SJCRH30 (cell line): ENCODE measurements at regions not wholly inside any gene's neighbourhood (a gene's known extent, or its start where the extent isn't known, plus 50 kb on each side); places are given as distances from the start of the nearest gene placed in this dataset.

Experiments used
- DNase-seq, 2 experiments: peaks; one replicate each; pipeline ENCODE4 v3.0.0-alpha.2; 2015 to 2020
- H3K27ac ChIP-seq: fragments of 250-450 bp; sonication (Bioruptor Pico); 2 replicates; pipeline ENCODE4 v1.5.1; 2020; ENCODE audit warnings: mild to moderate bottlenecking, moderate library complexity
- H3K27me3 ChIP-seq: fragments of 250-450 bp; sonication (Bioruptor Pico); 2 replicates; pipeline ENCODE4 v1.5.1; 2020; ENCODE audit warnings: mild to moderate bottlenecking, moderate library complexity
- H3K36me3 ChIP-seq: fragments of 250-450 bp; sonication (Bioruptor Pico); 2 replicates; pipeline ENCODE4 v1.5.1; 2020; ENCODE audit warnings: mild to moderate bottlenecking, moderate library complexity
- H3K4me1 ChIP-seq: fragments of 250-450 bp; sonication (Bioruptor Pico); 2 replicates; pipeline ENCODE4 v1.5.1; 2020; ENCODE audit warnings: mild to moderate bottlenecking, moderate library complexity
- H3K4me3 ChIP-seq: fragments of 250-450 bp; sonication (Bioruptor Pico); 2 replicates; pipeline ENCODE4 v1.5.1; 2020; ENCODE audit warnings: mild to moderate bottlenecking, moderate library complexity
- H3K9me3 ChIP-seq: fragments of 250-450 bp; sonication (Bioruptor Pico); replicated peaks from 2 replicates; pipeline ENCODE4 v1.5.1; 2020; ENCODE audit warnings: mild to moderate bottlenecking, moderate library complexity

- Histone ChIP-seq H3K36me3 (no peaks in the 10 kb centered on the region), H3K4me3 (no peak overlapping the region), H3K27ac (no peak overlapping the region), H3K4me1 (no peaks in the 10 kb centered on the region), H3K9me3 (no peaks in the 10 kb centered on the region), H3K27me3 (no peaks in the 10 kb centered on the region)
- no peak for DNase-seq
These were observed 435.9 kb upstream of the PHF14 start for GRCh38 chr7:10537764-10538163.

- no peaks in the 10 kb centered on the region for H3K9me3 ChIP-seq
- no peak overlapping the region for H3K4me3 ChIP-seq
- no peaks in the 10 kb centered on the region for H3K27me3 ChIP-seq
These were observed 416.3 kb upstream of the PHF14 start for GRCh38 chr7:10557375-10557774.

DNA sequence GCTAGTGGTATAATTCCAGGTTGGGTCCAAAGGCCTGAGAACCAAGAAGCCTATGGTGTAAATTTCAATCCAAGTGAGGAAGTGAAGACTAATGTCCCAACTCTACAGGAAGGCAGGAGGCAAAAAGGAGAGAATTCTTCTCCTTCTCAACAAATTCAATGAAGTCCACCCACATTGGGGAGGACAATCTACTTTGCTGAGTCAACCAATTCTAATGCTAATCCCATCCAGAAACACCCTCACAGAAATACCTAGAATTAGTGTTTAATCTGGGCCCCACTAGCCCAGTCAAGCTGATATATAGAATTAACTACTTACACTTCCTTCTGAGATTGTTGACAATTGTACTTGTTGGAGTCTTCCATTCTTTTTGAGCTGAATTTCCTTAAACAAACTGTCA lies 413.2 kb upstream of the PHF14 start:
- Histone ChIP-seq H3K4me3 (no peak overlapping the region), H3K36me3 (no peaks in the 10 kb centered on the region), H3K4me1 (no peaks in the 10 kb centered on the region), H3K9me3 (no peaks in the 10 kb centered on the region), H3K27me3 (no peaks in the 10 kb centered on the region), H3K27ac (no peak overlapping the region)
- DNase-seq = no peak

More at GRCh38 chr7:10557375-10557774, 416.3 kb upstream of the PHF14 start:
- Histone ChIP-seq H3K36me3 (no peaks in the 10 kb centered on the region), H3K4me1 (no peaks in the 10 kb centered on the region), H3K27ac (no peak overlapping the region)
- no peak for DNase-seq

GRCh38 chr7:10568891-10569290 lies 404.8 kb upstream of the PHF14 start:
- H3K27ac ChIP-seq = no peak overlapping the region
- no peak for DNase-seq
- H3K27me3 ChIP-seq = no peaks in the 10 kb centered on the region
- H3K4me3 ChIP-seq = no peak overlapping the region
- no peaks in the 10 kb centered on the region for H3K9me3 ChIP-seq
- H3K36me3 ChIP-seq = no peaks in the 10 kb centered on the region
- no peaks in the 10 kb centered on the region for H3K4me1 ChIP-seq

GRCh38 chr7:10571759-10572158 lies 401.9 kb upstream of the PHF14 start:
- no peak overlapping the region for H3K27ac ChIP-seq
- no peaks in the 10 kb centered on the region for H3K36me3 ChIP-seq
- H3K4me3 ChIP-seq = no peak overlapping the region
- no peaks in the 10 kb centered on the region for H3K27me3 ChIP-seq
- no peaks in the 10 kb centered on the region for H3K4me1 ChIP-seq
- no peaks in the 10 kb centered on the region for H3K9me3 ChIP-seq
- no peak for DNase-seq

DNA sequence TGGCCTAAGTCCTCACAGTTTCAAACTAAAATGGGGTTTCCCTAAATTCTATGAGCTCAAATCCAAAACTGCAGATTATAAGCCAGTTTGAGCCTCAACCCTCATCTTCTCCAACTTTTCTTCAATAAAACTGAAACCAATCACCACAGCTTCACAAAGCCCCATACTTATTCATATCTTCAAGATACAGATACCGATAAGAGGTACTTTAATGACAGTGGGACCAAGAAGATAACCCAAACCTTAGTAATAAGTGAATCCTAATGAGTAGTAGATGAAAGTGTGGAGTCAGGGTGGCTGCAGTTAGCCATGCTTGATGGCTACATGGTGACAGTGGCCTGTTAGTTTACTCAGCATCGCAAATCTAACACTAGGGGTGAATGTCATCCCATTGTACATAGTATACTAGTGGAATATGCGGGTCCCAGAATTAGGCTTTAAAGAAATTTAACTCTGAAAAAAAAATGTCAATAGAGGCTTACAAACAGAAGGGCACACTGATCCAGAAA lies 395.8 kb upstream of the PHF14 start:
- no peak for DNase-seq
- no peaks in the 10 kb centered on the region for H3K27me3 ChIP-seq
- no peaks in the 10 kb centered on the region for H3K4me1 ChIP-seq
- no peak overlapping the region for H3K27ac ChIP-seq
- H3K4me3 ChIP-seq = no peak overlapping the region
- H3K36me3 ChIP-seq = no peaks in the 10 kb centered on the region
- no peaks in the 10 kb centered on the region for H3K9me3 ChIP-seq

DNA sequence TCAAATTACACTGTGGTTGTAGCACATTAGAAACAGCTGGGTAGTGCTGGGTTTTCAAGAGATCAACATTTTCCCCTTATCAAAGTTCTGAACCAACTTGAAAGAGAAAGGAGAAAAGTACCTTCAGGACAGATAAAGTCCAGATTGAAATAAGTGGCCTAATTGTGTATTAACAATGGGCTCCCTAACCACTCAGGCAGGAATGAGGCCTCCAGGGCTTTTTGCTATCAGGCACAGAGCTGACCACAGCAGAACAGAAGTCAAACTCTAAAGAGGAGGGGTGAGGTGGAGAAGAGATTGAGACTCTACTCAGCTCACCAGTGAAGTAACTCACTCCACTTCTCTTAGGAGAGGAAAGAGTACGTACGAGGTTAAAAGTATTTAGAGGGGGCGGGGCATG lies 394.1 kb upstream of the PHF14 start:
- no peak overlapping the region for H3K27ac ChIP-seq
- no peaks in the 10 kb centered on the region for H3K9me3 ChIP-seq
- H3K4me3 ChIP-seq = no peak overlapping the region
- H3K4me1 ChIP-seq = no peaks in the 10 kb centered on the region
- no peaks in the 10 kb centered on the region for H3K27me3 ChIP-seq
- H3K36me3 ChIP-seq = no peaks in the 10 kb centered on the region
- peak in 1 of 2 experiments; percentile 24 for DNase-seq

DNA sequence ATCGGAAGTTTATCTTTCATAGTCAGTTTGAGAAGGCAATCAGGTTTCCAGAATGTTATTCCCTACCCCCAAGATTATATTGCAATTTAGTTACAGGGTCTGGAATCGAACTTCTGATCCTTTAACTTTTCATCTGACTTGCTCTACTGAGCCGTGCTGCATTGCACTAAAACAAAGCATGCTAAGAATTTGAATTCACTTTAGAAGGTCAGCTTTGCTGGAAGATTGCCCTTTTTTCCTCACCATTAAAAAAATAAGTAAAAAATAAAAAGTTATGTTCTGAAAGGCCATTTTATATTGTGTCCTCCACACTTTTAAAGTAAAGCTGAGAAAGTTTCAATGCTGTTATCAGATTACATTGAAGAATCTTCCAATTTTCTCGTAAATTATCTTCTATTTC lies 388.8 kb upstream of the PHF14 start:
- H3K4me3 ChIP-seq = no peak overlapping the region
- no peak for DNase-seq
- no peaks in the 10 kb centered on the region for H3K27me3 ChIP-seq
- H3K27ac ChIP-seq = no peak overlapping the region
- H3K9me3 ChIP-seq = no peaks in the 10 kb centered on the region
- H3K4me1 ChIP-seq = no peaks in the 10 kb centered on the region
- H3K36me3 ChIP-seq = no peaks in the 10 kb centered on the region

DNA sequence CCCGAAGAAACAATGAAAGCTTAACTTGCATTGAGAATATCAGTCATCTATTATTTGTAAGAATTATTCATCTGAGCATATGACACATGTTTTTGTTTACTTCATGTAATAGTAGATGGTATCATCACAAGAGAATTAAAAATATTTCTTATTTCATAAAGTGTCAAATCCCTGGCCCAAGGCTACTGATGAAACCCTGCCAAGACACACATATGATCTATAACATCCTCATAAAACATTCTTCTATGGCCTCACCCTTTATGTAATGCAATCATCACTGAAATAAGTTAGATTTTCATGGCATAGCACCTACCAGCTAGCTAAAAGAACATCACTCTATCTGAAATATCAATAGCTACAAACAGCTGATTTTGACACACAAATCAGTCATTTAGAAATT lies 385.6 kb upstream of the PHF14 start:
- Histone ChIP-seq H3K4me1 (no peaks in the 10 kb centered on the region), H3K9me3 (no peaks in the 10 kb centered on the region), H3K36me3 (no peaks in the 10 kb centered on the region), H3K4me3 (no peak overlapping the region), H3K27me3 (no peaks in the 10 kb centered on the region), H3K27ac (no peak overlapping the region)
- DNase-seq = no peak

DNA sequence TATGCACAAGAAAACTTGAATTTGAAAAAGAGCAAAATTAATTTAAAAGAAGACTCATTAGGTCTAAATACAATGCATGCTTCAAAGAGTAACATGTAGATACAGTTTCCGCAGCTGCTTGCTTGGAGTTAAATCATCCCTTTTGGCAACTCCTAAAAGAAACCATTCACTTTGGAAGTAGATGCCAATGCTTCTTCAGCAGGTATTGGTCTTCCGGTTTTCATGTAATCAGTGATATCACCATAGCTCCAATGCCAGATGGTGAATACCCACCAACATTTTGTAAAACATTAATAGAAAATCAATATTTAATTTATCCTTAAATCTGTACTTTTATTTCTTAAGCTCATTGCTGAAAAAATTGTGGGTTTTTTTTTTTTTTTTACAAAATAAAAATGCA lies 381.1 kb upstream of the PHF14 start:
- Histone ChIP-seq H3K27ac (no peak overlapping the region), H3K4me3 (no peak overlapping the region), H3K4me1 (no peaks in the 10 kb centered on the region), H3K36me3 (no peaks in the 10 kb centered on the region), H3K27me3 (no peaks in the 10 kb centered on the region), H3K9me3 (no peaks in the 10 kb centered on the region)
- no peak for DNase-seq

DNA sequence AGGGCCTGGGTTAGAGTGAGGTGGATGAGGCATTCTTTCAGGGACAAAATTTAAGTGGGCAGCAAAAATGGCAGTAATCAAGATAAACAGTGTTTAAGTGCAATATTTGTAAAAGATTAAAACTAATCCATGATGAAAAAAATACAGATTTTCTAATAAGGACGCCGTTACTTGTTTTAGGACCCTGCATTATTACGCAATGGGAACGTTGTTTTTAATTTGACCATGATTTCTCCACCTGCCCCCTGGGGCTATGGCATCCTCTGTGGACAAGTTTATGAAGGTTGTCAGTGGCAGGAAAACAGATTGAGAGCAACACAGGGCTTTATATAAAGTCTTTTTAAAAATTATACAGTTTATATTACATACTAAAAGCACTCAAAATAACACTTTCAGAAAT lies 380.6 kb upstream of the PHF14 start:
- no peak for DNase-seq

DNA sequence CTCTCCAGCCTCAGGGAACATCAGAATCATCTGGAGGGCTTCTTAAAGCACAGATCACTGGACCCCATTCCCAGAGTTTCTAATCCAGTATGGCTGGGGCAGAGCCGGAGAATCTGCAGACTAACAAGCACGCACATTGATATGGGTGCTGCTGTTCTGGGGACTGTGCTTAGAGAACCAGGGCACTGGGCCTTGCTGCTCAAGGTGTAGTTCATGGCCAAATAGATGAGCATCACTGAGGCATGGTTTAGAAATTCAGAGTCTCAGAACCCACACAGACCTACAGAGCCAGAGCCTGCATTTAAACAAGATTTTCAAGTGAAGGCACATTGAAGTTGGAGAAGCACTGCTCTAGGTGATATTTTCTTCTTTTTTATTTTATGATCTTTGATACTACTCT lies 376.8 kb upstream of the PHF14 start:
- no peaks in the 10 kb centered on the region for H3K36me3 ChIP-seq
- H3K9me3 ChIP-seq = no peaks in the 10 kb centered on the region
- H3K4me3 ChIP-seq = no peak overlapping the region
- H3K4me1 ChIP-seq = no peaks in the 10 kb centered on the region
- no peaks in the 10 kb centered on the region for H3K27me3 ChIP-seq
- DNase-seq = no peak
- H3K27ac ChIP-seq = no peak overlapping the region

More for the DNA sequence above, 380.6 kb upstream of the PHF14 start:
- no peaks in the 10 kb centered on the region for H3K27me3 ChIP-seq
- H3K4me1 ChIP-seq = no peaks in the 10 kb centered on the region
- no peak overlapping the region for H3K27ac ChIP-seq
- no peak overlapping the region for H3K4me3 ChIP-seq
- no peaks in the 10 kb centered on the region for H3K36me3 ChIP-seq
- no peaks in the 10 kb centered on the region for H3K9me3 ChIP-seq

- no peaks in the 10 kb centered on the region for H3K9me3 ChIP-seq
- H3K27me3 ChIP-seq = no peaks in the 10 kb centered on the region
- no peak overlapping the region for H3K4me3 ChIP-seq
- no peaks in the 10 kb centered on the region for H3K4me1 ChIP-seq
- H3K36me3 ChIP-seq = no peaks in the 10 kb centered on the region
- no peak overlapping the region for H3K27ac ChIP-seq
- no peak for DNase-seq
These were observed 369.5 kb upstream of the PHF14 start for GRCh38 chr7:10604128-10604527.

- H3K36me3 ChIP-seq = no peaks in the 10 kb centered on the region
- H3K4me3 ChIP-seq = no peak overlapping the region
- H3K4me1 ChIP-seq = no peaks in the 10 kb centered on the region
- DNase-seq = no peak
- H3K9me3 ChIP-seq = no peaks in the 10 kb centered on the region
- H3K27me3 ChIP-seq = no peaks in the 10 kb centered on the region
- no peak overlapping the region for H3K27ac ChIP-seq
These were observed 360.7 kb upstream of the PHF14 start for GRCh38 chr7:10612950-10613349.

- H3K27me3 ChIP-seq = no peaks in the 10 kb centered on the region
- H3K4me1 ChIP-seq = no peaks in the 10 kb centered on the region
- DNase-seq = no peak
- no peaks in the 10 kb centered on the region for H3K9me3 ChIP-seq
- H3K4me3 ChIP-seq = no peak overlapping the region
- H3K36me3 ChIP-seq = no peaks in the 10 kb centered on the region
- H3K27ac ChIP-seq = no peak overlapping the region
These were observed 354.7 kb upstream of the PHF14 start for GRCh38 chr7:10618953-10619352.

DNA sequence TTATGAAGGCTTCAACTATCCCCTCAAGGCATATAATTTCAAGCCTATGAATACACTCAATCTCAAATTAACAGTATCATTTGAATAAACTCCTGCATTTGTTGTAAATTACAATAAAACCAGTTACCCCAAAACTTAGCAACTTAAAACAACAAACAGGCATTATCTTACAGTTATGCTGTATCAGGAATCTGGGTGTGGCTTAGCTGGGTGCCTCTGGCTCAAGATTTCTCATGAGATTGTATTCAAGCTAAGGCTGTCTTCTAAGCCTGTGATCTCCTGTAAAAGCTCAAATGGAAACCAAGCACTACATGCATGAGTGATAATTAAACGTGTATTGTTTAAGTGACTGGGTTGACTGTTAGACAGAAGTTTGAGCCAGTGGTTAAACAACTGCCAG lies 341.0 kb upstream of the PHF14 start:
- Histone ChIP-seq H3K36me3 (no peaks in the 10 kb centered on the region), H3K27ac (no peak overlapping the region), H3K9me3 (no peaks in the 10 kb centered on the region; the same call in 1 of the 2 replicates), H3K4me1 (no peaks in the 10 kb centered on the region), H3K27me3 (no peaks in the 10 kb centered on the region), H3K4me3 (no peak overlapping the region)
- no peak for DNase-seq
